Tongue (tissue), 1 donor: ENCODE measurements at regions not wholly inside any gene's neighbourhood (a gene's known extent, or its start where the extent isn't known, plus 50 kb on each side); places are given as distances from the start of the nearest gene placed in this dataset.

ENCODE experiments used
- DNase-seq: peaks from one replicate; pipeline ENCODE4 v3.0.0-alpha.2; 2015

DNA sequence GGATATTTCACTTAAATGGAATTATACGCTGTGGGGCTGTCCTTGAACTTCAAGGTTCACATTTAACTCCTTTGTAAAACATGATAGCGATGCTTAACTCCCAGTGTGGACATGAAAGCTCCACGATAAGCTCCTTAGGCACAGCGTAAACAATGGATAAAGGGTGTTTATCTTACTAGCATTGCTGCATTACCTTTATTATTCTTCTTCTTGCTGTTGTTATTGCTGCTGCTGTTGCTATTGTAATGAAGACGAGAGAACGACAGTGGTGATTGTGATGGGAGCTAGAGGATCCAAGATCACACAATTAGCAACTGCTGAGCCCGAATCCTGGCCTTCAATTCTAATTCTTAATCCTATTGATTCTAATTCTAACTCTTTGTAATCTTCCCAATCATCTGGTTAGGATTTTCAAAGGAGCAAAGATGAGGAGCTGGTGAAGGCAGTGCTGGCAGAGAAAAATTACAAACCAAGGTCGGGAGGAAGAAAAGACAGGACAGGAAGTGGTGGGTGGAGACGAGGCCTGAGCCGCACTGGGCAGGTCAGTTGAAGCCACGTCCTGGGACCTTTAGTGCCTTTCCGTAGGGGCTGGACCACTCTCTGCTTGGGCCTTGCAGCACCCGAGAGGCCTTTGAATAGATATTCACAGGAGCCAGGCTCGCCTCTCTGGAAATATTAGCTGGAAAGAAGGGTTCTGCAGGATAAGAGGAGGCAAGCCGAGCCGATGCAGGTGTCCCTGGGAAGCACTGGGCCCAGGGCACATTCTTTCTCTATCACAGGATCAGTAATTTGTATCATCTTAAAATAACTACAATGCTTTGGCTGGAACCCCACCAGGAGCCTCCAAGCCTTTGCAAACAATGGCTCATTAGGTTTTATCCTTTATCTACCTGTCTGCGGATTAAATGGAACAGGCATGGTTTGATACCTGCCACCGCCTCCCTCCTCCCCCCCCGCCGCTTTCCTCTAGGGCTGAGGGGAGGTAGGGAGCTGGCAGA, 571.6 kb downstream of the AJAP1 start:
- no peak for DNase-seq

DNA sequence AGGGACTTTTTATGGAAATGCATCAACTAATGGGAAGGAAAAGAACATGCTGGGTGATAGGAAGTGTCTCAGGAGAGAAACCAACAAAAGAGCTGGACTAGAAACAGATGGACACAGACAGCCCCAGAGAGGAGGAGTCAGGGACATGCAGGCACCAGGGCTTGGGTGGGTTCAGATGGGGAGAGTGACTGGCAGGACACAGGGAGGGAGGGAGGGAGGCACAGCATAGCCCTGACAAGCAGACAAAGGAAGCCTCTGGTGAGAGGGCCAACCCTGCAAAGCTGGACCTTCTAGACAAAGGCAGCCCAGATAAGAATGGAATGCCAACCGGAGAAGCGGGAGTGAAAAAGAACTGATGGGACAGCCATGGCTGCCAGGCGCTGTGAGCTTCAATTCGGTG, 568.8 kb downstream of the AJAP1 start:
- DNase-seq, result no peak

DNA sequence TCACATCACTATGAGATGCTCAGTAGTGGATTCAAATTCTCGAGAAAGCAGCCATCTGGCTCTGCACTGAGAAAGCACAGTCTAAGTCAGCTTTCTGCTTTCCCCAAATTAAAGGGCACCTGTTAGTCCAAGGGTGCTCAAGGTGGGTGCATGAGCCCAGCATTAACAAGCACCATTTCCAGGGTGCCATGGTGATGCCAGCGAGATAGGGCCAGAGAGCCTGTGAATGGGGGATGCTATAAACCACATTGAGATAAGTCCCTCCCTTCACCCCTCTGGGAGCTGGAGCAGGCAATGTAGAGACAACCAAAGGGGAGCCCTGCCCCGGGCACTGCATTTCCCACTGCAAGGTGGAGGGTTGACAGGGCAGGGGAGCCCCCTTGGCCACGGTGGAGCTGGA, 568.2 kb downstream of the AJAP1 start:
- DNase-seq, result no peak

GRCh38 chr1:5221451-5221850, 567.0 kb downstream of the AJAP1 start:
- DNase-seq, result no peak

GRCh38 chr1:5220821-5221220, 566.4 kb downstream of the AJAP1 start:
- no peak for DNase-seq

- DNase-seq, result no peak
Measured at GRCh38 chr1:5220421-5220820, 566.0 kb downstream of the AJAP1 start.

DNA sequence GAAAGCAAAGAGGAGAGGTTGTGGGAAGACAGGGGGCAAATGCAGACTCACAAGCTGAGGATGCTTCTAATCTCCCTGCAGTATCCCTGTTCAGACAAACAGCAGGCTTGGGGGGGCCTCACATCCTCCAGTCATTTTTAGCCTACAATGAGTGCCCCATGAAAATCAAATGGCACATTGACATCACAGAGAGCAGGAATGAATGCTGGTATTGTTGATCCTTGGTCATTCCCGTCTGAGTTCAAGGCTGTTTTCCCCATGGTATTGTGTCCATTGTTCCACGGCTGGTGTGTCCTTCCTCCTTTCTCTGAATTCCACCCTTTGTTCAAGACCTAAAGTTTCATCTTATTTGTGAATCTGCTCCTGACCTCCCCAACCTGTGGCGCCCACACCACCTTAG, 545.6 kb downstream of the AJAP1 start:
- DNase-seq, result no peak

- peak; percentile 10 for DNase-seq
Measured at GRCh38 chr1:5198328-5198727, 543.9 kb downstream of the AJAP1 start.

- no peak for DNase-seq
Measured at GRCh38 chr1:5191470-5191869, 537.1 kb downstream of the AJAP1 start.

DNA sequence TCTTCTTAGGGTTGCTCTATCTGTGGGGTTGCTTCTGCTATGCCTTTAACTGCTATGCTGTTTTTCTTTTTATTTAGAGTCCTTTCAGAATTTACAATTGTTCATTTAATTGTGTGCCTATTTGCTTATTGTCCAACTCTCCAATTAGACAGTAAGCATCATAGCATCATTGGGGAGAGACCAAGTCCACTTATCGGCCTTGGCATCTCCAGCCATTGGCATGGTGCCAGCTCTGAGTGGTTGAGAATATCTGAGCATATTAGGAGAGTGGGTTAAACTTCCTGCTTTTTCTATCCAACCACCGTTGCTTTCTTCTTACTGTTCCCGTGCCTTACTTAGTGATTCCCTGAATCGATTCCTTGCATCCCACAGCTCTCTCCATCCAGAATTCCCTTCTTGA, 535.0 kb downstream of the AJAP1 start:
- DNase-seq, result no peak

GRCh38 chr1:5165762-5166161, 511.4 kb downstream of the AJAP1 start:
- no peak for DNase-seq

GRCh38 chr1:5164158-5164557, 509.7 kb downstream of the AJAP1 start:
- DNase-seq, result no peak

- DNase-seq, result no peak
Measured at GRCh38 chr1:5161372-5161771, 507.0 kb downstream of the AJAP1 start.

DNA sequence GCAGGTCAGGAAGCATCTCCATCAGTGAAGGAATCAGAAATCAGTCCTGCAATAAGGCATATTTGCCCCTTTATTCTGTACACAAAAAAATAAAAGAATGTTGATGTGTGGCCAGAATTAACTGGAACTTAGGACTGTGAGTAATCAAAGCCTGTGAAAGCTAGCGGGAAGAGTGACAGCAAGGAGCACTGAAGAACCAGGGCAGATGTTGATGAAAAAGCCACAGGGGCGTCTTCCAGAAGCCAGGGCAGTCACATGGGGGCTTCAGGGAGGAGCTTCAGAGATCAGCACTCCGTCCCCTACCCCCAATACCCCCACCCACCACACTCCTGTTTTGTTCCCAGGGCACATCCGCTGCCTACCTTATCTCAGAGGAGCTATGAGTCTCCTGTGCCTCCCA, 502.8 kb downstream of the AJAP1 start:
- no peak for DNase-seq

- DNase-seq, result no peak
Measured at GRCh38 chr1:5156416-5157120, 502.2 kb downstream of the AJAP1 start.

DNA sequence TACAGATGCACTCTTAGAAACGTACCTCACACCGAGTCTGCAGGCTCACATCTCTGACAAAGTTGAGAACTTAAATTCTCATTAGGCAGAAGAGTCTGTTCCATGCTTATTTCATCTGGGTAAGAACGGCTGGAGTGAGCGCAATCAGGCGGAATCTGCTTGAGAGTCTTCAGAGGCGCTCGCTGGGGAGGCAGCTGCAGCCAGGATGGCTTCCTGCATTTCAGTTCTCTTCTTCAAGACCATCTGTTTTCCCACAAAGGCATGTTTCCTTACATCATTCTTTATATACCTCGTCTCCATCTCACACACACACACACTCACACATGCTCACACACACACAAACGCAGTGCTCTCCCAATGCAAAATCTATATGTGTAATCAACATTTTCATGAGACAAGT, 497.1 kb downstream of the AJAP1 start:
- DNase-seq, result peak; percentile 5

- peak; percentile 45 for DNase-seq
Measured at GRCh38 chr1:5150191-5150590, 495.8 kb downstream of the AJAP1 start.

- no peak for DNase-seq
Measured at GRCh38 chr1:5147806-5148205, 493.4 kb downstream of the AJAP1 start.

DNA sequence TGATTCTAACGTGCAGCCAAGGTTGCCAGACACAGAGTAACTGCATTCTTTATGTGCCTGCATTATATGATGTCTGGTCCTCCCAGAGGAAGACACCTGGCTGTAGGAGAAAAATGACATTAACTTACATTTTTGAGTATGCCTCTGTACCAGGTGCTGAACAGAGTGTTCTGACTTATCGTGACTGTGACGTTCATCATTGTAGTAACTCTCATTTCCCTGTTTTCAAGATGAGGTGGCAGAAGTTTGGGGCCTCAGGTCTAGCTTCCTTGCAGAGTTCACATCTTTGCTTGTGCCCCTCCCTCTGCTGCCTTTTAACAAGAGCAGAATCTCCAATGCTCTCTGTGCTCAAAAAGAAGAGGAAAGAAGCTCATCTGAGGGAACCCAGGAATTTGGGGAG, 488.0 kb downstream of the AJAP1 start:
- no peak for DNase-seq

DNA sequence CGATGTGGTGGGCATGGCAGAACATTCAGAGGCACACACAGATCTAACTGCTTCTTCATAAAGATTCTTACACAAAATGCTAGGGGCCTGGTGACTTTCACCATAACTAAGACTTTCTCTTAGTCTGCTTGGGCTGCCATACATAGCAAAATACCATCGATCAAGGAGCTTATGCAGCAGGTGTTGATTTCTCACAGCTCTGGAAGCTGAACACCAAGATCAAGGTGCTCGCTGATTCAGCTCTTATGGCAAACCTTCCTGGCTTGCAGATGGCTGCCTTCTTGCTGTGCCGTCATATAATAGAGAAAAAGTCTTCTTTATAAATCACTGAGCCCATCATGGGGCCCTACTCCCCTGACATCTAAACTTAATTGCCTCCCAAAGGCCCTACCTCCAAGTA, 487.3 kb downstream of the AJAP1 start:
- no peak for DNase-seq

GRCh38 chr1:5140962-5141361, 486.6 kb downstream of the AJAP1 start:
- DNase-seq, result no peak

- DNase-seq, result no peak
Measured at GRCh38 chr1:5140136-5140535, 485.7 kb downstream of the AJAP1 start.

DNA sequence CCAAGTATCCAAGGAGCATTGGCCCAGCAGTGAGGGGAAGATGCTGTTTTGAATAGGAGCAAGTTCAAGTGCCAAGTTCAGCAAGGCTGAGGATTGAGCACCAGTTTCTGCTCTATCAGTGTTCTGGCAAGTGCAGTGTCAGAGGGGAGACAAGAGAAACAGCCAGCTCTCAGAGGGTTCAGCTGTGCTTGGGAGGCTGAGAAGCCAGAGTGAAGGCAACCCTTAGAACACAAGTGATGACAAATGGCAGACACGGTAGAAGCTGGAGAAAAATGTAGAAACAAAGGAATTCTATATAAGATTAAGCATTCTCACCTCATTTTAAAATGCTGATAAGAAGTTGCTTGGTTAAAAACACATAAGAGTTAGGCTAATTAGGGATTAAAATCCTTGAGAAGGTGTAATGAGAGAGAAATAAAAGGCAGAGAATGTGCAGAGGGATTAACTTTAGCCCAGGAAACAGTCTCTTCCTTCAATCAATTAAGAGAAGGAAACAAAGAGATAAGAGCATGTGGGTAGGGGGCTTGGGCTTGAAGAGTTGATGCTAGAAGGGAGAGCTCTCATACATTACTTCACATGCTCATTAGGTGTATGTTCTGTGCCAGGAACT, 475.4 kb downstream of the AJAP1 start:
- DNase-seq, result no peak
